GM12891 (cell line): ENCODE measurements at regions not wholly inside any gene's neighbourhood (a gene's known extent, or its start where the extent isn't known, plus 50 kb on each side); places are given as distances from the start of the nearest gene placed in this dataset.

ENCODE experiments used
- DNase-seq: peaks from one replicate; pipeline ENCODE4 v3.0.0; 2011; ENCODE audit warnings: low spot score; ENCODE audit not compliant: insufficient read length
- FAIRE-seq: peaks from 2 replicates; lab custom pipeline; 2011; peaks lifted over from hg19 to GRCh38; lab: Jason Lieb, UNC
- PAX5 ChIP-seq: IDR thresholded peaks from 2 replicates; pipeline ENCODE4 v1.6.1; 2011; ENCODE audit warnings: low read length, moderate library complexity, mild to moderate bottlenecking; ENCODE audit not compliant: insufficient read depth, severe bottlenecking
- POLR2A ChIP-seq: IDR thresholded peaks from 2 replicates; pipeline ENCODE4 v1.6.1; 2011; ENCODE audit warnings: low read depth, low read length, control low read depth
- POLR2AphosphoS5 ChIP-seq: IDR thresholded peaks from 2 replicates; pipeline ENCODE4 v1.6.1; 2011; ENCODE audit warnings: low read depth, low read length, control low read depth
- POU2F2 ChIP-seq: IDR thresholded peaks from 2 replicates; pipeline ENCODE4 v1.6.1; 2011; ENCODE audit warnings: low read depth, mild to moderate bottlenecking, control low read depth, low read length, moderate library complexity
- SPI1 ChIP-seq: IDR thresholded peaks from 2 replicates; pipeline ENCODE4 v1.6.1; 2011; ENCODE audit warnings: low read depth, low read length, control low read depth
- TAF1 ChIP-seq: IDR thresholded peaks from 2 replicates; pipeline ENCODE4 v1.6.1; 2011; ENCODE audit warnings: low read depth, low read length, control low read depth

DNA sequence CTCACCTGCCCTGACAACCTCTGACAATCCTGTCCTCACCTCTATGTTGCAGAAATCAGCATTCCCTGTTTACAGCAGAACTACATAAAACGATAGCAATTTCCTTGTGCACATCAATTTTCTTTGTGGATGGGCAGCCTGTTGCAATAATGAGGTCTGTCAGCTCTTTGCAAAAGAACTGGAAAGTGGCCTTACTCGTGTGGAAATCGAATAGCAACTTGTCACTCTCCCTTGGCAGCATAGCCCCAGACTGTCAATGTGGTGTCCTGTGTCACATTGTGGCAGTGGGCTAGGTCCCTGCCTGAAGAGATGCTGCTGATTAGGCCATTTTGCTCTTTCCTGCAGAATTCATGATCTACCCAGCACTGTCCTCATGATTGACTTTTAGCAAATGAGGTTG is 531.9 kb downstream of the CCDC85A start:
- no peak for FAIRE-seq
- DNase-seq = no peak
- no peak for TF ChIP-seq POLR2A
- TF ChIP-seq PAX5 = no peak

DNA sequence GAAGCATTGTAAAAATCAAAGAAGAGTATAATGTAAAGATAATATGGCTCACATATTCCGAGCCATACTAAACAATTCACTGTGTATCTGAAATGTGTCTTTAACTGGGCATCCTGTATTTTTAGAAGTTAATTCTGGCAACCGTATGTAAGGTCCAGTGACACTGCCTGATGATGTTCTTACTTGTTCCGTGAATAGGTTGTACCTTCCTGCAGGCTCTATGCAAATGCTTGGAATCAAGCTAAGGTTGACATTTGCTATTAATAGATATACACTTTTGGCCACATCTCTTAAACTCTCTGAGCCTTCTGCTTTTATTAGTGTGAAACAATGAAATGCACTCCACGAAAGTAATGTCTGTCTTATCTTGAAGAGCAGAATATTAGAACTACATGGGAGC is 534.6 kb downstream of the CCDC85A start:
- FAIRE-seq = no peak
- DNase-seq = no peak
- TF ChIP-seq POLR2A (no peak), TAF1 (no peak), POLR2AphosphoS5 (no peak), SPI1 (no peak), PAX5 (no peak), POU2F2 (no peak)

DNA sequence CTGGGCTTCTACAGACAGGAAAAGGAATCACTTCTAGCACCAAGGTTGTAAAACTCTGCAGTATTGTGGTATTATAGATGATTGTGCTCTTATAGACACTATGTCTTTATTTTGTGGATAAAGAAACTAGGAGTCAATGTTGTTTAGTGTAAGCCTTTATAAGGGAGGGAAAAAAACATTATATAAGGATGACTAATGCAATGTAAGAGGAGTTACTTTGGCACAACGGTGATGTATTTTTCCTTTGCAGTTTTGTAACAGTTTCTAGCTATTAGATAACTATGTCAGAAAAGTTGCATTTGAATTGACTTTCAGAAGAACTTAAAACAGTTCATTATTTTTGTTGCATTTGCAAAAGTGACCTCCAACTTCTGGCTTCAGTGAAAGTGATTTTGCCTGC is 545.4 kb downstream of the CCDC85A start:
- no peak for DNase-seq
- no peak for FAIRE-seq
- TF ChIP-seq POLR2AphosphoS5 = no peak
- no peak for TF ChIP-seq POLR2A
- no peak for TF ChIP-seq POU2F2
- no peak for TF ChIP-seq SPI1
- no peak for TF ChIP-seq TAF1

DNA sequence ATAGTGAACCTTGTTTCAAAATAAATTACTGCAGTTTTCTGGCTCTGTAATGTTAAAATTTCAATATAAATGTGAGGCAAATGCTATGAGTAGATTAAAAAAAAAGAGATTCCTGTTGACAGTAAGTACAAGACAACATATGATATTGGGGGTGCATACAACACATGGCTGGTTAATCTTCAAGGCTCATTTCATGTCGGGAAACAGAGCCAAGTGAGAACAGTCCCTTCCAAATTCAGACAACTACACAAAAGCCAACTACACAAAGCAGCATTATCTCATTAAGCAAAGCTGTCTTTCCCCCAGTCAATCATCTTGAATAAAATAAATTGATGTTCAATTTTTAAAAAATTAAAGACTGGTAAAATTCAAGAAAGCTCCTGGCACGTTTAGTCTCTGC is 549.2 kb downstream of the CCDC85A start:
- TF ChIP-seq TAF1 (no peak), POLR2AphosphoS5 (no peak), SPI1 (no peak), POU2F2 (no peak), PAX5 (no peak), POLR2A (no peak)
- DNase-seq (no peak), FAIRE-seq (no peak)

DNA sequence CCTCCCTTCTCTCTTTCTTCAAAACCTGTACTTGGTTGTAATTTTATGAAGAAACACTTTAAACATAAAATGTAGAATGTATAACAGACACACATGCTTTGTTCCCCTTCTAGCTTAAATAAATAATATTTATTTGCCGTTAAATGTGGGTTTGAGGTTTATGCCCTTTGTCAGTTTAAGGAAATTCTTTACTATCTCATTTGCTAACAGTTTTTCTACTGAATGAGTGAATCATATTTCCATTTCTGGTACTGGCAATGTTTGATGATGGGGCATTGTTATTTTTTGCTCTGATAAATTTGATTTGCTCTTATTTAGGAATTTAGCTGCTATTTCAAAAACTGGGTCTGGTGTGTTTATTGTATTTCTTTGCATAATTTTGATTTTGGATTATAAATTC is 555.6 kb downstream of the CCDC85A start:
- DNase-seq = no peak
- TF ChIP-seq SPI1 = no peak
- FAIRE-seq = no peak

DNA sequence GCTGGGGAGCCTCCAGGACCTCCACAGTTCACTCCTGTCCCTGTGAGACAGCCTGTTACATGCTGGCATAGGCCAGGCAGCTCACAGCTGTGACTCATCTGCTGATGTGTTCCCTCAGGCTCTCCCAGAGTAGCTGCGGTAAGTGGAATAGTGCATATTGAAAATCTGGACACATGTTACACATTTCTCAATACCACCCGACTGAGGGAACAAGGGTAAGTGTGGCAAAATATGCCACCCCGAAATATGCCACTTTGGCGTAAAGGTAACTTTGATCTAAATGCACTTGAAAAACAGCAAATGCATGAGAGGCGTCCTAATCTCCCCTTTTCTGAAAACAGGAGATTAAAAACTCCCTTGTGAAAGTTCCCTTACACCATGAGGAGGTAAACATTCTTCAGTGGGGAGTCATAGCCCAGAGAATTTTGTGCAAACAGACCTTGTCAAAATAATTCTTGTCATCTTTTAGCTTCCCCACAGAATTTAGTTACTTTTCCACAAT is 557.9 kb downstream of the CCDC85A start:
- no peak for DNase-seq
- TF ChIP-seq POLR2AphosphoS5 (no peak), POU2F2 (no peak), TAF1 (no peak), POLR2A (no peak), SPI1 (no peak), PAX5 (no peak)
- FAIRE-seq = no peak

DNA sequence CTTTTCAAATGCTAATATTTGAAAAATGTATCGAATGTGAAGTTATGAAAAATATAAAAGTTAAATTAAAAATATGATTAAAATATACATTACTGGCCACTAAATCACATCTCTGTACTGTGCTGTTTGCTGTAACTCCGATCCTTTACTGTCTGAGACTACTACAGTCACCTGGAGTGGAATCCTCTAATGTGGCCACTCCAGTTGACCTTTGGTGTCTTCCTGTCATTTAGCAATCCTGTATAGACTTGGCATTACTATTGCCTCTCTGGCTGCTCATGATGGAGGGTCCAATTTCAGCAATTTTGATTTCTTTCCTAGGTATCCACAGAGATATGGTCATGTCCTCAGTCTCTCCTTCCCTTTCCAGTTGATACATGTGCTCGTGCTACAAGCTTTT is 560.0 kb downstream of the CCDC85A start:
- TF ChIP-seq TAF1 (no peak), PAX5 (no peak), POLR2A (no peak), POU2F2 (no peak), POLR2AphosphoS5 (no peak), SPI1 (no peak)
- no peak for DNase-seq
- no peak for FAIRE-seq

DNA sequence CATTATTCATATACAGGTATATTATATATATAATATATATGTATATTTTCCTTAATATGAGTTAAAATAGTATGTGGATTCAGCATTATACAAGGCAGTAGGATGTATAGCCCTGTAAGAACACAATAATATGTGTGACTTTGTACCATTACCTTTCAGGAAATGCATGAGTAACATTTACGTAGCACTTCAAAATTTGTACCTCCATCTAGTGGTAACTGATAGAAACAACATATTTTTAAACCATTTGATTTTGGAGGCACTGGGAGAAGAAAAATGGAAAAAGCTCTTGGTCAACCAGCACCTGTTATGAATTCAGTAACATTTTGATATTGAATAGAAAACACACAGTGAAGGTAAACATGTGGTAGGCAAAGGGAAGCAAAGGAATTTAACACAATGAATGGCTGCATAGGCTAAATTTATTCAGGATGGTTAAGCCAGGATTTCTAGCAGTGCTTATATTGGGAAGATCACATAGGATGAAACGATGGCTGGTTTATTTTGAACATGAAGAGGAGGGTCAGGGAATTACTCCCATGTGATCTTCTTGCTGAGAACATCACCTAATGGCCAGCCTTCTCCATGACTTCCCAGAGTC is 565.5 kb downstream of the CCDC85A start:
- DNase-seq = no peak
- TF ChIP-seq POU2F2 (no peak), POLR2AphosphoS5 (no peak), POLR2A (no peak), TAF1 (no peak), PAX5 (no peak), SPI1 (no peak)
- peak; percentile 23 for FAIRE-seq

DNA sequence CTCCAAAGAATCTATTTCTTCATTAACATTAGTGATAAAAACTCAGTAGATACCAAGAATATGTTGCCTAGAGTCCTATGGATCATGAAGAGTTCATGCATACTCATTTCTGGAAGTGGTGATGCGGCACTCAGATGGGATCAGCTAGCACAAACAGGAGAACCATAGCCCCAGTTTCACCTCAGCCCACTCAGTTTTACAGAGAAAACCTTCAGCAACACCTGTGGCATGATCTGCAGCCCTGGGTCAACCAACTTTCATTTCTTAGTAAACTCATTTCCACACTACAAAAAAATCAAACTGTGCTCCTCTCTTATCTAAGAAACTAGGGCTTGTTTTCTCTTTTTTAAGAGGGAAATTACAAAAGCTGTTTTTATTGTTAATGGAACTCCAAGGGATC is 569.4 kb downstream of the CCDC85A start:
- FAIRE-seq (no peak), DNase-seq (no peak)
- TF ChIP-seq PAX5 (no peak), POU2F2 (no peak), TAF1 (no peak), POLR2A (no peak), POLR2AphosphoS5 (no peak)

DNA sequence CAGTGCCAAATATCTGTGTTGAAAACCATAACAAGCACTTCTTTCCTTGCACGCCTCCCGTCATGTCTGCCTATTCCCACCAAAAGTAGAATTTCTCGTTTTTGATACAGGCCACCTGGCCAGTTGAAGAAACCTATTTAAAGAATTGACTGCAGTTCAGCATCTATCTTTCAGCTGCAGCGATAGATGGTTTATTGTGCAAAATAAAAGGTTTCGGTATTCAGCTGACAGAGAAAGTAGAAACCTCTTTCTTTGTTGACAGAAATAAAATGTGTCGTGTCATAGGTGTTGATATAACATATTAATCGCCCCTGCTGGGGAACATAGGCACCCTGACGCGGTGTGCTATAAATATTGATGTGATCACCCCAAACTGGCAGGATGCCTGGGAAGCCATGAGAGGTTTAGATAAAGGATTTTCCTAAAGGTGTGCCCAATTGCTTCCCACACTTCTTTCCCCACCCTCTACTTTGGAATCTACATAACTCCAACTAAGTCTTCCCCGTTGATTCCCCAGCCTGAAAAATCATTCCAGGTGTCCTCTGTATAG is 570.4 kb downstream of the CCDC85A start:
- TF ChIP-seq POLR2A (no peak), SPI1 (no peak), TAF1 (no peak), POLR2AphosphoS5 (no peak), POU2F2 (no peak), PAX5 (no peak)
- no peak for DNase-seq
- no peak for FAIRE-seq
